ENCODE measurements at regions not wholly inside any gene's neighbourhood (a gene's known extent, or its start where the extent isn't known, plus 50 kb on each side); places are given as distances from the start of the nearest gene placed in this dataset.

DNA sequence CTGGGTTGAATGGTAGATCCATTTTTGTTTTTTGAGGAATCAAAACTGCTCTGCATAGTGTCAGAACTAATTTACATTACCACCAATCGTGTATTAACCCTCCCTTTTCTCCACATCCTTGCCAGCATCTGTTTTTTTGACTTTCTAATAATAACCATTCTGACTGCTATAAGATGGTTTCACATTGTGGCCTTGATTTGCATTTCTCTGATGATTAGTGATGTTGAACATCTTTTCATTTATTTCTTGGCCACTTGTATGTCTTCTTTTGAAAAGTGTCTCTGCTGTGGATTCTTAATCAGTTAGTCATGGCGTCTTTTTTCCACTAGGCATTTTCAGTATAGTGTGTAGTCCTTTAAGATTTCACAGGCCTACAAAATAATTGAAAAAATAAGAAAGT lies 2144.3 kb upstream of the C9orf72 start:
- intact Hi-C loops (cut with micrococcal nuclease) (no loop called here), in situ Hi-C loops (cut with MboI; ENCODE audit: low sequenced_read_pairs) (no loop called here), dilution Hi-C loops (cut with HindIII; ENCODE audit: low sequenced_read_pairs, unreplicated experiment) (no loop called here)
- Histone ChIP-seq H3K9me3 (ENCODE audit: control insufficient read depth, insufficient read depth, low read length) (peaks cover 2% of the 10 kb centered on the region; the same call in 1 of the 2 replicates), H3K4me1 (ENCODE audit: control insufficient read depth, insufficient read depth, low read length) (no peaks in the 10 kb centered on the region), H3K9ac (ENCODE audit: low read depth, low read length) (no peak overlapping the region), H3K4me3 (ENCODE audit: insufficient read depth, low read depth, low read length) (no peak overlapping the region), H3K79me1 (ENCODE audit: low read depth in 1 of 2, low read length in 2 of 2) (no peaks in the 10 kb centered on the region), H2BK15ac (ENCODE audit: low read depth, low read length) (no peak overlapping the region), H3K27me3 (ENCODE audit: control insufficient read depth, insufficient read depth, low read length) (no peaks in the 10 kb centered on the region), H2AFZ (replicated peaks; ENCODE audit: low read length, poor library complexity) (no peak overlapping the region), H4K5ac (ENCODE audit: low read depth, low read length) (no peak overlapping the region), H3K56ac (ENCODE audit: extremely low read depth, insufficient read depth, low read length) (no peak overlapping the region), H2AK9ac (replicated peaks; ENCODE audit: low read depth, low read length, poor library complexity) (no peak overlapping the region), H3K9me1 (ENCODE audit: insufficient read depth, low read length) (no peaks in the 10 kb centered on the region), H2BK20ac (ENCODE audit: low read depth, low read length) (no peak overlapping the region), H3K27ac (ENCODE audit: insufficient read depth, low read length) (no peak overlapping the region), H3K14ac (replicated peaks; ENCODE audit: low read depth, low read length) (no peak overlapping the region), H3K4ac (ENCODE audit: low read depth, low read length) (no peak overlapping the region), H4K91ac (ENCODE audit: insufficient read depth, low read depth, low read length) (no peak overlapping the region), H2BK5ac (ENCODE audit: low read depth, low read length, poor library complexity, severe bottlenecking) (no peak overlapping the region), H2AK5ac (ENCODE audit: low read depth, low read length) (no peak overlapping the region), H4K8ac (ENCODE audit: low read depth in 2 of 2, low read length in 2 of 2) (no peak overlapping the region), H3K18ac (ENCODE audit: low read depth, low read length) (no peak overlapping the region), H4K20me1 (ENCODE audit: insufficient read depth, low read length) (no peaks in the 10 kb centered on the region), H3K23ac (ENCODE audit: low read depth, low read length) (no peak overlapping the region), H3K36me3 (ENCODE audit: control insufficient read depth, insufficient read depth, low read length) (no peaks in the 10 kb centered on the region), H2BK120ac (ENCODE audit: low read depth, low read length) (no peak overlapping the region), H3K4me2 (ENCODE audit: low read depth, low read length) (no peak overlapping the region)
- BruUV-seq (replicated peaks): no TSS peak
- WGBS, 2 experiments (ENCODE audit: extremely low coverage in 2 of 2, insufficient read length in 1 of 2): no CpG with 5 or more reads among the region's 2 CpGs
- CTCF ChIA-PET: no interaction called here
- POLR2A ChIA-PET (ENCODE audit: unreplicated experiment): no interaction called here
- ATAC-seq (ENCODE audit: low read depth): no peak
- no peak for DNase-seq
- TF ChIP-seq FOS (IDR thresholded peaks at IDR 0.05; ENCODE audit: low read depth, low read length) (no peak), MXI1 (IDR thresholded peaks at IDR 0.05; ENCODE audit: borderline replicate concordance, low read depth, low read length) (no peak), RCOR1 (IDR thresholded peaks at IDR 0.05; ENCODE audit: insufficient replicate concordance, low read length) (no peak), CEBPB (IDR thresholded peaks at IDR 0.05; ENCODE audit: low read depth, low read length) (no peak), NFE2L2 (IDR thresholded peaks at IDR 0.05; ENCODE audit: low read depth, low read length) (no peak), BHLHE40 (IDR thresholded peaks at IDR 0.05; ENCODE audit: low read depth, low read length) (no peak), POLR2A (IDR thresholded peaks at IDR 0.05; ENCODE audit: low read depth, low read length) (no peak), MAFK (IDR thresholded peaks at IDR 0.05; ENCODE audit: low read depth, low read length) (no peak), CHD1 (IDR thresholded peaks at IDR 0.05; ENCODE audit: low read depth, low read length) (no peak)
